ENCODE measurements at regions not wholly inside any gene's neighbourhood (a gene's known extent, or its start where the extent isn't known, plus 50 kb on each side); places are given as distances from the start of the nearest gene placed in this dataset.

GRCh38 chr14:104451474-104451873 lies 128.1 kb upstream of the C14orf180 start:
- TF ChIP-seq POLR2A (conservative IDR thresholded peaks at IDR 0.05): no peak
- no peak for TF ChIP-seq ZNF584 (CRISPR knock-in tag; IDR thresholded peaks at IDR 0.05; ENCODE audit: low read depth)
- TF ChIP-seq SMAD4 (CRISPR knock-in tag; conservative IDR thresholded peaks at IDR 0.05): no peak
- TF ChIP-seq NCOR1 (IDR thresholded peaks at IDR 0.05): no peak

Data from K562 (cell line).